Endothelial cell of umbilical vein (primary cell): ENCODE measurements at regions not wholly inside any gene's neighbourhood (a gene's known extent, or its start where the extent isn't known, plus 50 kb on each side); places are given as distances from the start of the nearest gene placed in this dataset.

Experiments used
- EZH2 ChIP-seq: IDR thresholded peaks from 2 replicates; pipeline ENCODE4 v1.6.1; 2012; ENCODE audit warnings: borderline replicate concordance, low read depth, mild to moderate bottlenecking, moderate library complexity, low read length, inconsistent platforms; ENCODE audit not compliant: severe bottlenecking
- FOS ChIP-seq: IDR thresholded peaks from 2 replicates; pipeline ENCODE4 v1.6.1; 2011; ENCODE audit warnings: mild to moderate bottlenecking, low read length, moderate library complexity, borderline replicate concordance; ENCODE audit not compliant: insufficient read depth
- POLR2A ChIP-seq: IDR thresholded peaks from 2 replicates; pipeline ENCODE4 v1.6.1; 2012; ENCODE audit warnings: low read depth, mild to moderate bottlenecking, control low read depth, low read length
- POLR2AphosphoS5 ChIP-seq: IDR thresholded peaks from 2 replicates; pipeline ENCODE4 v1.6.1; 2012; ENCODE audit warnings: low read depth, mild to moderate bottlenecking, control low read depth, low read length, moderate library complexity; ENCODE audit not compliant: insufficient read depth
- TF ChIP-seq, protein P1 (sequence below), 2 donors: IDR thresholded peaks; 1 replicate in 1 of 2; 2 replicates in 1 of 2; pipeline ENCODE4 v1.5.1; 2011; ENCODE audit warnings: low read length in 2 of 2, mild to moderate bottlenecking in 2 of 2, moderate library complexity in 2 of 2, control low read depth in 1 of 2, inconsistent platforms in 1 of 2, low read depth in 1 of 2; ENCODE audit not compliant: insufficient read depth in 1 of 2; ENCODE audit errors: extremely low read depth in 1 of 2

DNA sequence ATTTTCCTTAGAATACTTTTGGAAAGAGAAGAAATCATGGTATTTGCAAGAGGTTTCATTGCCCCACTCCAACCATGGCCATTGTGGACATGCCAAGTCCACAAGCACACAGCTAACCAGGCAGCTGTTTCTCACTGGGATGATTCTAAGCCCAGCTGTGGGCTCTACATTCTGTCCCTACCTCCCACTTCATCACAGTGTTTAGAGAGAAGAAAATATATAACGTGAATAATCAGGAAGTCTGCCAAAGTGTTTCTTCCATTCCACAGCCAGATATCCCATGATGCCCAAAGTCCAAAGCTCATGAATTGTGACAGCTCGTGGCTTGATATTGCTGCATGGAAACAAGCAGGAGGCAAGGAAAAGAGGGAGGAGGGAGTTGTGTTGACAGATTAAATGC, 433.7 kb upstream of the GYPC start:
- TF ChIP-seq POLR2A (no peak), EZH2 (no peak), POLR2AphosphoS5 (no peak), FOS (no peak)
- TF ChIP-seq, protein P1, sequence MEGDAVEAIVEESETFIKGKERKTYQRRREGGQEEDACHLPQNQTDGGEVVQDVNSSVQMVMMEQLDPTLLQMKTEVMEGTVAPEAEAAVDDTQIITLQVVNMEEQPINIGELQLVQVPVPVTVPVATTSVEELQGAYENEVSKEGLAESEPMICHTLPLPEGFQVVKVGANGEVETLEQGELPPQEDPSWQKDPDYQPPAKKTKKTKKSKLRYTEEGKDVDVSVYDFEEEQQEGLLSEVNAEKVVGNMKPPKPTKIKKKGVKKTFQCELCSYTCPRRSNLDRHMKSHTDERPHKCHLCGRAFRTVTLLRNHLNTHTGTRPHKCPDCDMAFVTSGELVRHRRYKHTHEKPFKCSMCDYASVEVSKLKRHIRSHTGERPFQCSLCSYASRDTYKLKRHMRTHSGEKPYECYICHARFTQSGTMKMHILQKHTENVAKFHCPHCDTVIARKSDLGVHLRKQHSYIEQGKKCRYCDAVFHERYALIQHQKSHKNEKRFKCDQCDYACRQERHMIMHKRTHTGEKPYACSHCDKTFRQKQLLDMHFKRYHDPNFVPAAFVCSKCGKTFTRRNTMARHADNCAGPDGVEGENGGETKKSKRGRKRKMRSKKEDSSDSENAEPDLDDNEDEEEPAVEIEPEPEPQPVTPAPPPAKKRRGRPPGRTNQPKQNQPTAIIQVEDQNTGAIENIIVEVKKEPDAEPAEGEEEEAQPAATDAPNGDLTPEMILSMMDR (IDR thresholded peaks at IDR 0.05; ENCODE audit: extremely low read depth in 1 of 2, insufficient read depth in 1 of 2, low read depth in 1 of 2, low read length in 2 of 2) = no peak
